ENCODE measurements at regions not wholly inside any gene's neighbourhood (a gene's known extent, or its start where the extent isn't known, plus 50 kb on each side); places are given as distances from the start of the nearest gene placed in this dataset.

DNA sequence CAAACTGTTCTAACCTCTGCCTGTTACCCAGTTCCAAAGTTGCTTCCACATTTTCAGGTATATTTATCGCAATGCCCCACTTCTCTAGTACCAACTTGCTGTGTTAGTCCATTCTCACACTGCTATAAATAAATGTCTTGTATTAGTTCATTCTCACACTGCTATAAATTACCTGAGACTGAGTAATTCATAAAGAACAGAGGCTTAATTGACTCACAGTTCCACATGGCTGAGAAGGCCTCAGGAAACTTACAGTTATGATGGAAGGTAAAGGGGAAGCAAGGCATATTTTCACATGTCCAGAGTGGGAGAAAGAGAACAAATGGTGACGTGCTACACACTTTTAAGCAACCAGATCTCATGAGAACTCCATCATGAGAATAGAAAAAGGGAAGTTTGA, 130.4 kb upstream of the C11orf87 start:
- DNase-seq, result no peak

DNA sequence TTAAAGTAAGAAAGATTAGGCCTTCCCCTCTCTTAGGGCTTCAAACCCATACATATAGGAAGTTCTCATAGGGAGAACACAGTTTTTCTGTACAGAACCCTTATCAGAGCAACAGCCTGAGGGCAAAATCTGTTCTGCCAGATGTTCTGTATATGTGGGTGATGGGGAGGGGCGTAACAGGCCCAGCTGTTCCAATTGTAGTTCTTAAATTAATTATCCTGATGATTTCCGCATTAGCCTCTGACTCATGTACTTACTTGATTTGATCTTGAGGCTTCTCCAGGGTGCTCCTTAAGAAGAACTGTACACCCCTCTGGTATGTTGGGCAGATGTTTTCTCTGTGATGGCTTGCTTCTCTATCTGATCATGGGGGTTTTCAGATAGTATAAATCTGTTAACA, 123.1 kb upstream of the C11orf87 start:
- peak; percentile 7 for DNase-seq

DNA sequence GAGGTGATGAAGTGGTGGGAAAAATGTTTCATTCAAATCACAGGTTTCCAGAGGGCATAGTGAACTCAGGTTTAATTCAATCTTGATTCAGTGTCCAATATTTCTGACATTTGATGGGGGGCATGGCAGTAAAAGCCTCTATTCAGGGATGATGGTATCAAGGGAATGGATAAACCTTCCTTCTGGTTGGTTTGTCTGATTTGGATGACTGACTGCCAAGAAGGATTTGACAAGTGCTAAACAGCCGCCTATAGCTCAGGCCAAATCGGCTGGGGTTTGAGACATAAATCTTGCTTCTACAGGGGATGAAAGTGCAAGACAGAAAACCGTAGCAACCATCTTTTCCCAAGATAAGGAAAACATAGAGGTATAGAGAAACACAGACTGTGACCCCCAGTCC, 121.8 kb upstream of the C11orf87 start:
- peak; percentile 55 for DNase-seq

DNA sequence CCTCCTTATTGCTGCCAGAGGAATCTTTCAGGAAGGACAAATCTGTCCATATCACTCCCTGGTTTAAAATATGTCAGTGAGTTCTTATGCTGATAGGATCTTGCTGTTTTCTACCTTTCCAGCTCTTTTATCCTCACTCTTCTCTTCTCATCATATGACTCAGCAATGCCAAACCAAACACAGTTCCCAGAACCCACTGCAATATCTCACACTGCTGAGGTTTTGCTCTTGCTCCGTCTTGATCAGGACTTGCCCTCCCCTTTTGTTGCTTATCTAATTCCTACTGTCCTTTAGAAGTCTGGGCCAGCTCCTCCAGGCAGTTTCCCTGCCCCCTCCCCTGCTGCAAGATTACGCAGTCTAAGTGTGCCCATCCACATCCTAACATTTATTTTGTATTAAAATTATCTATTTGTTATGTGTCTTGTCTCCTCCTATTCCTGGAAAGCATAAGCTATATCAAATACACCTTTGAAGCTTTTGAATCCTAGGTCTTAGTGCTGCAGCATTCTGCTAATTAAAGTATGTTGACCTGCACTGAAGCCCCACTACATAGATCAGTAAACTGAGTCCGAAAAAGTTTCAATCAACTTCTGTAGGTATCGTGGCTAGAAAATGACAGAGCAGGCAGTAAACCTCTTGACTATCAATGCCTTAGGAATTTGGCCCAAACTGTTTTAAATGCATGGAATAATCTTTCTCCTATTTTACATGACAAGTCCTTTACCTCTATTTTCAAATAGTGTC, 119.2 kb upstream of the C11orf87 start:
- no peak for DNase-seq

DNA sequence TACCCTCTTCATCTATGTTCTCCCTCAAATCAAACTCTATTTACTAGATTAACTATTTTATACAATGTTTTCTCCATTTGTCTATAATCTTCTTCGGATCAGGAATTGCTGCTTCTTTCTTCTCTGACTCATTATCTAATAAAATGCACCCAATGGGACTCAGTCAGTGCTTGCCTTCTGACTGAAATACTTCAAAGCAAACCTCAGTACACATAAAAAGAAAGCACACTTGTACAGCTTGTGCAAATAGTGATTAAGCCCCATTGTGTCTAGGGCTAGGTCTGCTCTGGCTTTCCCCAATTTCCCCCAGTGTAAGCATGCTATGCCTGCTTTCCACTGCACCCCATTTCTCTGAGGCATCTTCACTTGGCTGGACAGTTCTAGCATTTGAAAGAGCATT, 118.6 kb upstream of the C11orf87 start:
- DNase-seq, result no peak

DNA sequence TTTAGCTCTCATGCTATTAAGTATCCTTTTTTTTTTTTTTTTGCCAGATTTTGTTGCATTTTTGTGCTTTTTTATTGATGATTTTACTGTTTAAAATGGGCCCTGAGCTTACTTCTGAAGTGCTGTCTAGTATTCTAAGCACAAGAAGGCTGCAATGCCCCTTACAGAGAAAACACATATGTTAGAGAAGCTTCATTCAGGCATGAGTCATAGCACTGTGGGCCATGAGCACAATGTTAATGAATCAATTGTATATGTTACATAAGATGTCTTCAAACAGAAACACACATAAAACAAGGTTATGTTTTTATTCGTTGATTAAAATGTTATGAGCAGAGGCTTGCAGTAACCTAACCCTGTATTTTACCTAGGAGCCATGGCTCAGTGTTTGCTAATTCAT, 117.8 kb upstream of the C11orf87 start:
- DNase-seq, result no peak

DNA sequence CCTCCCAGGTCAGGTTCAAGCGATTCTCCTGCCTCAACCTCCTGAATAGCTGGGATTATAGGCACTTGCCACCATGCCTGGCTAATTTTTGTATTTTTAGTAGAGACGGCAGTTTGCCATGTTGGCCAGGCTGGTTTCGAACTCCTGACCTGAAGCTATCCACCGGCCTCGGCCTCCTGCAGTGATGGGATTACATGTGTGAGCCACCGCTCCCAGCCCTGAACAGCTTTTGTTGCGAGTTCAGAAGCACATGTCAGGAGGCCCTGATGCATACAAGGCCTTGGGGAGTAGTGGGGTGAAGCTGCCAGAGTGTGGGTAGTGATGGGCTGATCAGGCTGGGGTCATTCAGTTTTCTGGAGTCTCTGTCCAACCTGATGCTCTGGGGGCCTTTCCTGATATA, 117.0 kb upstream of the C11orf87 start:
- no peak for DNase-seq

DNA sequence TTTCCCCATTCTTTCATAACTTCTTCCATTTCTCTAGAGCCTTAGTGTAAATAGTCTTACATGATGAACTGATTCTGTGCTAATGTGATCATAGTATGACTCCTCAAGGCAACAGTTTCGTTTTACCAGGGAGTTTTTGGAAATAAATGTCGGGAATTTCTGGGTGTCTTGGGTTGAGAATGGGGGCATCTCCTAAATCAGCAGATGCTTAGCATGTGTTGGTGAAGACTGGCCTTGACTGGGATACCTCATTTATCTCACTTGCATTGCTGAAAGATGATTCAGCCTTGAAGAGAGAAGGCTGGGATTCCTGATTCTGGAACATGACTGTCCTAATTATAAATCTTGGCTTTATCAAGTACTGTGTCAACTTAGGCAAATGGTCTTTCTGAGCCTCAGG, 115.7 kb upstream of the C11orf87 start:
- DNase-seq, result no peak

DNA sequence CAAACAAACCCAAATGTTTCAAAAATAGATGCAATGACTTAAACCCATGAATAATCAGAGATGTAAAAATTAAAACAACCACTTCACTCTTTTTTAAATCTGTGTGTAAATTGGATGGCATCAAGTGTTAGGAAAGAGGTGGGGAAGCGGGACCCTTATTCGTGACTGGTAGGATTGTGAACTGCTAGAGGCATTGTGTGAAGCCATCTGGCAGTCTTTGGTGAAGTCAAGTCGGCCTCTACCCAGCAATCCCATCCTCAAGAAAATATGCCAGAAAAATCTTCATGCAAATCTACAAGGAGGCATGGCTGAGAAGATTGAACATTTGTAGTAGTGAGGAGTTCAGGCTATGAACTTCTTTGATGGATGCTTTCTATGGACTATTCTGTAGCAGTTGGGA, 114.6 kb upstream of the C11orf87 start:
- DNase-seq, result no peak

DNA sequence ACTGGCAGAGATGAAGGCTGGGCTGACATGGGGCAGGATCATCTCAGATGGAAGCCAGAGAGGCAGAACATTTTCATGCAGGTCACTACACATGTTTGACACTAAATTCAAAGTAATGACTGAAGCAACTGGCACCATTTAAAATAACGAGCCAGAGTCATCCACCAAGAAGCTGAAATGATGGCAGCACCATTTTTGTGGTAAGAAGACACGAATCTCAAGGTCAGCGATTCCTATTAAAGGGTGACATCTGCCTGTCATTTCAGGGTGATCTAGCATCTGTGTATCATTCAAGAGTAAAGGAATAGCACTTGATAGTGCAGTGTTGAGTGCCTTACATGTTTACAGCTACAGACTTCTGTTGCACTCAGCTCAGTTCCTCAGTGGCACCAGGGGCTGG, 113.4 kb upstream of the C11orf87 start:
- peak; percentile 71 for DNase-seq

DNA sequence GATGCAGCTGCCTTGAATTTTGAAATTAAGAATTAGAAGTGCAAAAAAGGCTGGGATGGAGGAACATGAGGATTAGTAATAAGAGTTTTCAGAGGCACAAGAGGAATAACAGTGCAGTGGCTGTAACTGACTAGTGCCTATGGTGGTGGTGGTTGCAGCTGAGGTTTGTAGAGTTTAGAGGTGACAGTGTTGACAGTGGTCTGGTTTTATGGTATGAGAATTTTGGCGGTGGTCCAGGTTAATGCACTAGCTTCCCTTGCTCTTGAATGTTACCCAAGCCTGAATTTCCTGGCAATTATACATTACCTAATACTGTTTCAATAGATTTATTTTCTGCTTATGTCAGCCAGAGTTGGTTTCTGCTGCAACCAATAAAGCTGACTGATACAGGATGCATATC, 112.8 kb upstream of the C11orf87 start:
- peak; percentile 13 for DNase-seq

DNA sequence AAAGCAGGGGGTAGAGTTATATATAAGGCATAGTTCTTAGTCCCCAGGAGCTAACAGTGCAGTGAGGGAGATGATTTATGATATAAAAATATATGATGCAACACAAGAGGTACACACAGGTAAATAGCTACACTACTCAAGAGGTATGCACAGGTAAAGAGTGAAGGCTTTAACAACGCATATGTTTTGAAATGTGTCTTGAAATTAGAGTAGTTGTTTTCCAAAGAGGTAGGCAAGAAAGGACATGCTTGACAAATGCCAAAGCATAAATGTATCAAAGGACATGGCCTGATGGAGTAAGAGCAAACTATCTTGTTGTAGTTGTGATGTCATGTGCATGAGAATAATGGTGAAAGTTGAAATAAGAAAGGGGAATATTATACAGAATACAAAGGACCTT, 104.3 kb upstream of the C11orf87 start:
- no peak for DNase-seq

DNA sequence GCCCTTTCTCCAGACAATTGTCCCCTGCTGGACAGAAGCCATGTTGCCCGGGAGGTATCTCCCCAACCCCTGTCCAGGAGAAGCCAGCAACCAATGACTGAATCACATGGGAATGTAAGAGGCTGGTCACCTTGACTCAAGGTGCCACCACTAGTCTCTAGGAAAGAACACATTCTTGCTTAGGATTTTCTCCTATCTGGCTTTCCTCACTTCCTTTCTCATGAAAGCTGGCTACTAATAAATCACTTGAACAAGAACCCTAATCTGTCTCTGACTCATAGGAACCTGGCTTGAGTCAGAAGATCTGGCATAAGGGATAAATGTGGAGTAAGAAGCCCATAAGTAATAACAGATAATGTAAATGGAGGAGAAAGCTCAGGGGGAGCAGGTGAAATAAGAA, 101.4 kb upstream of the C11orf87 start:
- no peak for DNase-seq

DNA sequence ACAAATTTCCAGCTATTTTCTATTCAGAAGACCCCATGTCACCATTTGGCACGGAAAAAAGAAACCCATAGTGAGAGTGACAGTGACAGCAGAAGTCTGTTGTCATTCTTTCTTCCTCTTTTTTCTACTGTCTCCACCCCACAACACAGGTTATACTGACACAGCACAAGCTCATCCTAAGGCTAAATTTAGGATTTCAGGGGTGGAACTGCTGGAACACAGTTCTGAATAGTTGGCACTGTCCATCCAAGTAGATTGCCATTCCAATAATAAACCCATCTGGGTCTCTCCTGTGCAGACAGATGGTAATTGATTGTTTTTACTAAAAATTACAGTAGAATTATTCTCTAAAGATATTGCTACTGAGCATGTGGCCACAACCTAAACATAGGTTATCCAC, 95.2 kb upstream of the C11orf87 start:
- no peak for DNase-seq

DNA sequence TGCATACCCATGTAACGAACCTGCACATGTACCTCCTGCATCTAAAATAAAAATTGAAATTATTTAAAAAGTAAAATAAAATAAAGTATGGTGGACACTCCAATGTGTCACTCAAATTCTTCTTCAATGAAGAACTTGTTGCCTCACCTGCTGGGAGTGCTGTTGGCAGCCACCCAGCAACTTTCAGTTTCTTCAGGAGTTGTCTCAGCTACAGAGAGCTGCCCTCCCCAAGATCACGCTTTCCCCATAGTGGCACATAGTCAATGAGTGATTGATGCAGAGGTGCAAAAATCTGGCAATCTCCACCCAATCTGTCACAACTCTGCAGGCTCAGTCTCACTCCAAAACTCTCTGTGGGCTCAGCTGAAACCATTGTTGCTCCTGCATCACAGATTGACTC, 92.3 kb upstream of the C11orf87 start:
- no peak for DNase-seq

DNA sequence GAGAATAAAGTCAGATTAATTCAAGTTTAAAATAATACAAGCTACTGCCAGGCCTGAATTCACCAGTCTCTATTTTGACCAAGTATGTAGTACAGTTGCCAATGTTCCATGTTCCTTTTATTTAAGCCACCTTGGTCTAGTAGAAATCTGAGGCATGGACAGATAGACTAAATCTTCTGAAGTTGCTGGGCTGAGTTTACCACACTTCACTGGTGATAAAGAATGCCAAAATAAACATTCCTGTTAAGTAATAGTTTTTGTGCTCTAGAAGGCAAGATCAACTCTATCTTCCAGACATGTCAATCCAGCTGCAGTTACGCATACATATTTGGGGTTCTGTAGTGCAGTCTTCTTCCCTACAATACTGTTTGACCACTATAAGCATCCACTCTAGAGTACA, 83.9 kb upstream of the C11orf87 start:
- no peak for DNase-seq

DNA sequence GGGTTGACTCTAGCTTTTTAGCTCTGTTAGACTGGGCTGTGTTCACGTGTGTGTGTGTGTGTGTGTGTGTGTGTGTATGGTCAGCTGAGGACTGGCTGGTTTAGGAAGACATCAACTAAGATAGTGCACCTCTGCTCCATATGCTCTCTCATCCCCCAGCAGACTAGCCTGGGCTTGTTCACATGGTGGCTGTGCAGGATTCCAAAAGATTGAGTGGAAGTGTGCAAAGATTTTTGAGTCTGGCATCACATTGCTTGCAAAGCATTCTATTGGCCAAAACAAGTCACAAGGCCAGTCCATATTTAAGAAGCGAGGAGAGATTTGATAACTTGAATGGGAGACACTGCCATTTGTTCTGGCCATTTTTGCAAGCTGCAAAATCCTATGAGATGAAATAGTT, 79.7 kb upstream of the C11orf87 start:
- no peak for DNase-seq

DNA sequence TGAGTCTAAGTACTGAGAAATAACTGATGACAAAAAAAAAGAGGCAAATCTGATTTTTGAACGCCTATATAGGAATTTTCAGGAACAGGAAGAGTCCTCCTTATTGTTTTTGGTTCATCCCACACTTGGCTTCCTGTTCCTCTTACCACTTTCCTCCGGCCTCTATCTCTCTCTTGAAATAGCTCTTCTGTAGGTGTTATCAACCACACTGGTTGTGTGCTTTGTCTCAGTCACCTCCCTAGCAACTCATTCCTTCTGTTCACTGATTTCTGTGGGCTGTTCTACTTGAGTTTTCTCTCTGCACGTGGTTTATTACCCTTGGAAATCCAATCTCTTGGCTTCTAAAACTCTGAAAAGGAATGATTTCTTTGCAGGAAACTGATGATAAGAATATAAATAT, 78.7 kb upstream of the C11orf87 start:
- no peak for DNase-seq

DNA sequence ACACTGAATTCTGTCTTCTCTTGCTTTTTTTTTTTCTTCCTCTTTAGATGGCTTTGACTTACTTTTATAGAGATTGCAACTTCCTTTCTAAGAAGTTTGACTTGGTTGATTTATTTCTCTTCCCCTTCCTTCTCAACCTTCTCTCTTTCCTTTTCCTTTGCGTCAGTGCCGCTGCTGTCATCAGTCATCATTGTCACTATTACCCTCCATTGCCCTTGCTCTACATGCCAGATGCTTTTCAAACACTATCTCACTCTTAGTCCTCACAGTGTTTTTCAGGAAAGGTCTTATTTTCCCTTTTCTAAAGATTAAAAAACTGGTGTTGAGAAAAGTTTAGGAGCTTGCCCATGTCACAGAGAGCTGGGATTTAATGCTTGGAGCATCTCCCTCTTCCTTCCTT, 74.7 kb upstream of the C11orf87 start:
- peak; percentile 47 for DNase-seq

DNA sequence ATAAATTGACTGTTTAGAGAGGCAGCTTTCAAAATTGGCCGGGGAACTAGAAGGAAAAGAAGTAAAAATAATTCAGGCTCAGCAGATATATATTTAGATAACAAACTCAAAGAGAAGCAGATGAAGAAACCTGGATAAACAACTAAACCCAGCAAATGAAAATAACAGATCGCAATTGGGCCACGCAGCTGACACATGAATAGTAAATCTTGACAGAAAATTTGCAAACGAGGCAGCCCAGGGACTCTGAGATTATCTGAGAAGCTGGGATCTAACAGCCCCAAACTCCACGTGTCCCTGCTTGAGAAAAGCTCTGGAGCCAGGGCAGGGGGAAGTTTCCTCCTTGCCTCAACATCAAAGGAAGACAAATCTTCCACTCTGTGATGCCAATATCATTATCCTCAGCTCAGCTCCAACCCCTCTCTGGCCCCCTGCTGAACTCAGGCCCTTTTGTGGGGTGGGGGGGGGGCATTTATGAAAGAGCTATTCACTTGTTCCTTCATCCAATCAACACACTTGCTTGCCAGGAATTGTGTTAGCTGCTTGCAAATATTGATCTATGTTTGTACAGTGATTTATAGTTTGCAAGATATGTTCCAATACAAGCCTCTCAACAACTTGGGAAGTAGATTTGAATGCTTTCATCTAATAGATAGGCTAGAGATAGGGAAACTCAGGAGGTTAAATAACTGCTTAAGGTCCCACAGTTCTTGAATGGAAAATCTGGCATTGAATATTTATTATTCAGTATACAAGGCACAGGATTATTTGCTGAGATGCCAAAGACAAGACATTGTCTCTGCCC, 72.5 kb upstream of the C11orf87 start:
- DNase-seq, result no peak

DNA sequence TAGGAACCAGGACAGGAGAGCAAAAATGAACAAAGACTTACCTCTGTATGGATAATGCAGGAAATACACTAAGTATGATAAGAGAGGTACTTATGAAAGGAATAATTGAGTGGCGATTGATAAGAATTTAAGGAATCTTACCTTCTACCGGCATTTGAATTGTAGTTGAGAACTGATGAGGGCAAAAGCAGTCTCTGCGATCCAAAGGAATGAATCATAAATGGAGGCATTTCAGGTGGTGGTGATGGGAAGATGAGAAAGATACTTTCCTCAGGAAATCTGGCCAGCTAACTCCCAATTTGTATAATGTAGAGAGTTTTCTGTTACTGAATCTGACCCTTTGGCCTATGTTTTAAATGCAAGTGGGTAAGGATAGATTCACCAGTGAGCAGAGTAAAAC, 71.9 kb upstream of the C11orf87 start:
- no peak for DNase-seq

DNA sequence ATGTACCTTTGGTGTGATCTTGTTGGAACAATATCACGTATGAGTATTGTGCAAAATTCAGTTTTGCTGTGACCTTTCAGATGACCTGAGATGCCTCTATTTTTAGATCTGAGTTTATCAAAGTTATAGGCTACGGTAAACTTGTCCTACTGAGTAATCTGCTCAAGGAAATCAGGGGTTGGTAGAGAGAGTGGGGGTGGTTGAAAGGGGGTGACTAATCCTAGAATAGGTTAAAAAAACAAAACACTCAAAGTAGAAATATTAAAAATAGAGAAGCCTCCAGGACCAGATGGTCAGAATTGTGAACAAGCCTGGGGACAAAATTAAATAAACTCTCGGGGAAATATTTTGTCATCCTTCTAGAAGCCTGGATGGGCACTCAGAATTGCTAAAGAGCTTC, 59.9 kb upstream of the C11orf87 start:
- no peak for DNase-seq

DNA sequence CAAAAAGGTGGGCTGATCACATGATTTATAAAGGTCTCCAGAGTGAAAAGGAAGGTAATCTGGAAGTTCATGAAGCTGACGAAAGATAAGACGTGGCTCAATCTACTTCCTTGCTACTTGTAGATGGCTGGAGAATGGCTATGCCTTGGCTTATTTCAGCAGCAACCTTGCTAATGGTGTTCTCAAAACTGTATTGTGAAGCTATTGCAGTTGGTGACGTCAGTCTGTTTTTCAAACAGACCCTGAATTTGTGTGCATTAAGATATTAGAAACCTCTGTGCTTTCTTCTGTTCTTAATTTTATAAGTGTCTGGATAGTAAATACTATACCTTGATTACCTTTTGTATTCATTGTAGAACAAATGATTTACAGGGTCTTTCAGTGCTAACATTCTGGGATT, 58.3 kb upstream of the C11orf87 start:
- no peak for DNase-seq

DNA sequence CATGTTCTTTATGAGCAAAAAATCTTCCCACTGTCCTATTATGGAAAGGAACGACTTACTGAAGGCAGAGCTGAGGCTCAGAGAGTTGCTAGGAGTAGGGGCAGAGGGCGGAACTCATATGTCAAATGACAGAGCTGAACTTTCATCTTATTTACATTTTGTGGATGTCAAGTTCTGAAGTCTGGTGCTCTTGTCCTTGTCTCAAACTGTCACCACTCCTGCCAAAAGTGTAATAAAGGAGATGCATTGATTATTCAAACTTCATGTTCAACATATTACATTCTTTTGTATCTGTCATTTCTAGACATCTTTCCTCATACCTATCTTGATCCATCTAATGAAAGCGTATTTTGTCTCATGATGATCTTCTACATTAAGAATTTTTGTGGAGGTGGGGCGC, 57.1 kb upstream of the C11orf87 start:
- DNase-seq, result no peak
